Keratinocyte (primary cell): ENCODE measurements at regions not wholly inside any gene's neighbourhood (a gene's known extent, or its start where the extent isn't known, plus 50 kb on each side); places are given as distances from the start of the nearest gene placed in this dataset.

ENCODE experiments used
- CTCF ChIP-seq, 3 experiments: IDR thresholded peaks in 1 of 3; conservative IDR thresholded peaks in 1 of 3; optimal IDR thresholded peaks in 1 of 3; 2 replicates in 2 of 3; 3 replicates in 1 of 3; pipeline versions ENCODE3 to v1.5.1; 2011; ENCODE audit warnings: low read length in 3 of 3, mild to moderate bottlenecking in 3 of 3, moderate library complexity in 2 of 3, control low read depth in 1 of 3, inconsistent platforms in 1 of 3; ENCODE audit not compliant: insufficient read depth in 2 of 3; ENCODE audit errors: extremely low read depth in 1 of 3
- EZH2 ChIP-seq: IDR thresholded peaks from one replicate; pipeline ENCODE4 v1.6.1; 2012; ENCODE audit warnings: inconsistent platforms, mild to moderate bottlenecking, low read length, moderate library complexity

GRCh38 chr2:236940497-236940896 is 145.2 kb upstream of the COPS8 start:
- no peak for TF ChIP-seq CTCF (optimal IDR thresholded peaks at IDR 0.05 in 1 of 3, IDR thresholded peaks at IDR 0.05 in 1 of 3, conservative IDR thresholded peaks at IDR 0.05 in 1 of 3; ENCODE audit: extremely low read depth in 1 of 3, insufficient read depth in 2 of 3, low read length in 3 of 3)
- TF ChIP-seq EZH2 = no peak
